Forelimb muscle (tissue), 1 donor: ENCODE measurements at regions not wholly inside any gene's neighbourhood (a gene's known extent, or its start where the extent isn't known, plus 50 kb on each side); places are given as distances from the start of the nearest gene placed in this dataset.
A peak's percentile ranks its signal among the peaks of the same experiment; 100 is the strongest.

Experiments used
- DNase-seq: peaks from one replicate; pipeline ENCODE4 v3.0.0-alpha.2; 2013; ENCODE audit warnings: low read depth

GRCh38 chr2:15719566-15720313 lies 128.1 kb downstream of the DDX1 start:
- no peak for DNase-seq

GRCh38 chr2:15720561-15721307 lies 129.1 kb downstream of the DDX1 start:
- DNase-seq: no peak

- no peak for DNase-seq
These were observed 129.9 kb downstream of the DDX1 start for GRCh38 chr2:15721411-15722067.

GRCh38 chr2:15722980-15723379 lies 131.3 kb downstream of the DDX1 start:
- DNase-seq: no peak

GRCh38 chr2:15724235-15724634 lies 132.6 kb downstream of the DDX1 start:
- no peak for DNase-seq

- no peak for DNase-seq
These were observed 133.6 kb downstream of the DDX1 start for GRCh38 chr2:15725101-15725781.

- DNase-seq: no peak
These were observed 134.1 kb downstream of the DDX1 start for GRCh38 chr2:15725782-15726112.

- no peak for DNase-seq
These were observed 134.8 kb downstream of the DDX1 start for GRCh38 chr2:15726321-15727057.

- no peak for DNase-seq
These were observed 136.0 kb downstream of the DDX1 start for GRCh38 chr2:15727396-15728244.

GRCh38 chr2:15728245-15728938 lies 136.7 kb downstream of the DDX1 start:
- no peak for DNase-seq

- no peak for DNase-seq
These were observed 137.3 kb downstream of the DDX1 start for GRCh38 chr2:15729001-15729400.

GRCh38 chr2:15729709-15730544 lies 138.3 kb downstream of the DDX1 start:
- no peak for DNase-seq

- peak; percentile 61 for DNase-seq
These were observed 139.0 kb downstream of the DDX1 start for GRCh38 chr2:15730545-15731212.

- no peak for DNase-seq
These were observed 139.7 kb downstream of the DDX1 start for GRCh38 chr2:15731213-15731888.

- no peak for DNase-seq
These were observed 140.2 kb downstream of the DDX1 start for GRCh38 chr2:15731889-15732271.

- no peak for DNase-seq
These were observed 140.8 kb downstream of the DDX1 start for GRCh38 chr2:15732341-15733077.
